ENCODE measurements at regions not wholly inside any gene's neighbourhood (a gene's known extent, or its start where the extent isn't known, plus 50 kb on each side); places are given as distances from the start of the nearest gene placed in this dataset.

DNA sequence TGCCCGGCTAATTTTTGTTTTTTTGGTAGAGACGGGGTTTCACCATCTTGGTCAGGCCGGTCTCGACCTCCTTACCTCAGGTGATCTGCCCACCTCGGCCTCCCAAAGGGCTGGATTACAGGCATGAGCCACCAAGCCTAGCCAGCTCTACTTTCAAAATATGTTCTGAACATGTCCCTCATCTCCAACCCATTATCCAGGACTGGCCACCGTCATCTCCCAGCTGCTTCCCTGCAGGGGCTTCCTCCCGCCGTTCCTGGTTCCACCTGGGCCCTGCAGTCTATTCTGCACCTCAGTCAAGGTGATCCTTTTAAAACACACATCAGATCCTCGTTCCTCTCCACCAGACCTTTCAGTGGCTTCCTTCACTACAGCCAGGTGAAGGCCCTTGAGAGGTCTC, 80.9 kb upstream of the NKX1-1 start:
- no peaks in the 10 kb centered on the region for H3K9me2 ChIP-seq (replicated peaks; ENCODE audit: insufficient read depth, low read length)
- no peaks in the 10 kb centered on the region for H3F3A ChIP-seq (ENCODE audit: insufficient read depth)
- no peaks in the 10 kb centered on the region for H3K79me2 ChIP-seq (ENCODE audit: insufficient read depth, low read length)
- H3K9me3 ChIP-seq (ENCODE audit: insufficient read depth, low read length) = peaks cover 15% of the 10 kb centered on the region; the same call in 1 of the 2 replicates
- no peak overlapping the region for H3K4me2 ChIP-seq (ENCODE audit: low read depth, low read length, poor library complexity, severe bottlenecking)
- no peak overlapping the region for H3K27ac ChIP-seq (ENCODE audit: low read depth, low read length)
- no peaks in the 10 kb centered on the region for H3K27me3 ChIP-seq (ENCODE audit: low read length)
- H2AFZ ChIP-seq (ENCODE audit: low read depth, low read length, severe bottlenecking) = no peak overlapping the region
- no peak overlapping the region for H3K9ac ChIP-seq (ENCODE audit: low read length)
- H4K20me1 ChIP-seq (ENCODE audit: low read depth, low read length) = no peaks in the 10 kb centered on the region
- TF ChIP-seq, protein P1, sequence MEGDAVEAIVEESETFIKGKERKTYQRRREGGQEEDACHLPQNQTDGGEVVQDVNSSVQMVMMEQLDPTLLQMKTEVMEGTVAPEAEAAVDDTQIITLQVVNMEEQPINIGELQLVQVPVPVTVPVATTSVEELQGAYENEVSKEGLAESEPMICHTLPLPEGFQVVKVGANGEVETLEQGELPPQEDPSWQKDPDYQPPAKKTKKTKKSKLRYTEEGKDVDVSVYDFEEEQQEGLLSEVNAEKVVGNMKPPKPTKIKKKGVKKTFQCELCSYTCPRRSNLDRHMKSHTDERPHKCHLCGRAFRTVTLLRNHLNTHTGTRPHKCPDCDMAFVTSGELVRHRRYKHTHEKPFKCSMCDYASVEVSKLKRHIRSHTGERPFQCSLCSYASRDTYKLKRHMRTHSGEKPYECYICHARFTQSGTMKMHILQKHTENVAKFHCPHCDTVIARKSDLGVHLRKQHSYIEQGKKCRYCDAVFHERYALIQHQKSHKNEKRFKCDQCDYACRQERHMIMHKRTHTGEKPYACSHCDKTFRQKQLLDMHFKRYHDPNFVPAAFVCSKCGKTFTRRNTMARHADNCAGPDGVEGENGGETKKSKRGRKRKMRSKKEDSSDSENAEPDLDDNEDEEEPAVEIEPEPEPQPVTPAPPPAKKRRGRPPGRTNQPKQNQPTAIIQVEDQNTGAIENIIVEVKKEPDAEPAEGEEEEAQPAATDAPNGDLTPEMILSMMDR (IDR thresholded peaks at IDR 0.05; ENCODE audit: insufficient read depth, low read length, poor library complexity, severe bottlenecking) = no peak
- TF ChIP-seq EZH2phosphoT487 (conservative IDR thresholded peaks at IDR 0.05; ENCODE audit: low read length) = no peak
- no peak overlapping the region for H3K4me3 ChIP-seq (ENCODE audit: insufficient read depth, low read length, poor library complexity, severe bottlenecking)
- H3K36me3 ChIP-seq (ENCODE audit: low read length) = no peaks in the 10 kb centered on the region

DNA sequence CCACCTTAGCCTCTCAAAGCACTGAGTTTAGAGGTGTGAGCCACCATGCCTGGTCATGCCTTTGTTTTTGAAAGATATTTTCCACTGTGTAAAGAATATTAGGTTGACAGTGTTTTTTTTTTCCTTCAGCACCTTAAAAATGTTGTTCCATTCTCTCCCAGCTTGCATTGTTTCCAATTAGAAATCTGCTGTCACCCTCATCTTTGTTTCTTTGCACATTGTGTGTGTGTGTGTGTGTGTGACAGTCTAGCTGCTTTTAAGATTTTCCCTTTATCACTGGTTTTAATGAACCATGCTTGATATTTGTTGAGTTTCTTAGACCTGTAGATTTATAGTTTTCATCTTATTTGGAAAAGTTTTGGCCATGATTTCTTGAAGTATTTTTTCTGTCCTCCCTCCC, 79.0 kb upstream of the NKX1-1 start:
- Histone ChIP-seq H4K20me1 (ENCODE audit: low read depth, low read length) (no peaks in the 10 kb centered on the region), H3K79me2 (ENCODE audit: insufficient read depth, low read length) (no peaks in the 10 kb centered on the region), H3K27ac (ENCODE audit: low read depth, low read length) (no peak overlapping the region), H3K9me3 (ENCODE audit: insufficient read depth, low read length) (peaks cover 15% of the 10 kb centered on the region; the same call in 1 of the 2 replicates), H2AFZ (ENCODE audit: low read depth, low read length, severe bottlenecking) (no peak overlapping the region), H3K27me3 (ENCODE audit: low read length) (no peaks in the 10 kb centered on the region), H3K9me2 (replicated peaks; ENCODE audit: insufficient read depth, low read length) (no peaks in the 10 kb centered on the region), H3K4me2 (ENCODE audit: low read depth, low read length, poor library complexity, severe bottlenecking) (no peak overlapping the region), H3K4me3 (ENCODE audit: insufficient read depth, low read length, poor library complexity, severe bottlenecking) (no peak overlapping the region), H3F3A (ENCODE audit: insufficient read depth) (no peaks in the 10 kb centered on the region), H3K9ac (ENCODE audit: low read length) (no peak overlapping the region), H3K36me3 (ENCODE audit: low read length) (no peaks in the 10 kb centered on the region)
- TF ChIP-seq EZH2phosphoT487 (conservative IDR thresholded peaks at IDR 0.05; ENCODE audit: low read length) = no peak
- TF ChIP-seq, protein P1 (IDR thresholded peaks at IDR 0.05; ENCODE audit: insufficient read depth, low read length, poor library complexity, severe bottlenecking) = no peak

DNA sequence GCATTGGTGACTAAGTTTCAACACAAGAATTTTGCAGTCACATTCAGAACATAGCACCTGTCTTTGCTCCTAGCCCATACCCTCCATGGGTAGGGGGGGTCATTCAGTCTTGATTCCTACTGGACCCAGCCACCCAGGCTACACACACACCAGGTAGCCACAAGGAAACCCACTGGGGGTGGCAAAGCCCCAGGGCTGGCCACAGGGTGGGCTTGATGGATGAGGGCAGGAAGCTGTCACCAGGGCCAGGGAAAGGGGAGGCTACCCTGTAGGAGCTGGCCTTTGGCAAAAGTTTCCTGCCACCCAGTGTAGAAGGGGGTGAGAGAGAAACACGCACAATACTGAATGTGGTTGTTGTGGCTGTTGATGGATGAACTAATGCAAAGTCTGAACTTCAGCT, 74.5 kb upstream of the NKX1-1 start:
- Histone ChIP-seq H3K9me3 (ENCODE audit: insufficient read depth, low read length) (peaks cover 11% of the 10 kb centered on the region; the same call in 1 of the 2 replicates), H3K9ac (ENCODE audit: low read length) (no peak overlapping the region), H3K27ac (ENCODE audit: low read depth, low read length) (no peak overlapping the region), H4K20me1 (ENCODE audit: low read depth, low read length) (no peaks in the 10 kb centered on the region), H3K36me3 (ENCODE audit: low read length) (no peaks in the 10 kb centered on the region), H3K4me3 (ENCODE audit: insufficient read depth, low read length, poor library complexity, severe bottlenecking) (no peak overlapping the region), H3K4me2 (ENCODE audit: low read depth, low read length, poor library complexity, severe bottlenecking) (no peak overlapping the region), H3K9me2 (replicated peaks; ENCODE audit: insufficient read depth, low read length) (no peaks in the 10 kb centered on the region), H2AFZ (ENCODE audit: low read depth, low read length, severe bottlenecking) (no peak overlapping the region), H3K79me2 (ENCODE audit: insufficient read depth, low read length) (no peaks in the 10 kb centered on the region), H3K27me3 (ENCODE audit: low read length) (no peaks in the 10 kb centered on the region), H3F3A (ENCODE audit: insufficient read depth) (no peaks in the 10 kb centered on the region)
- no peak for TF ChIP-seq EZH2phosphoT487 (conservative IDR thresholded peaks at IDR 0.05; ENCODE audit: low read length)
- TF ChIP-seq, protein P1 (IDR thresholded peaks at IDR 0.05; ENCODE audit: insufficient read depth, low read length, poor library complexity, severe bottlenecking) = no peak
